Body of pancreas (tissue), 4 donors: ENCODE measurements at regions not wholly inside any gene's neighbourhood (a gene's known extent, or its start where the extent isn't known, plus 50 kb on each side); places are given as distances from the start of the nearest gene placed in this dataset.

Experiments used
- POLR2A ChIP-seq, 3 donors: fragments of 450-650 bp; IDR thresholded peaks; one replicate each; pipeline ENCODE4 v1.6.1; 2016; ENCODE audit warnings: antibody characterized with exemption in 3 of 3, mild to moderate bottlenecking in 2 of 3
- TF ChIP-seq, protein P1 (sequence below), 7 experiments: fragments of 450-650 bp in 4 of 7; fragments of 200-600 bp in 3 of 7; sonication (generic) in 3 of 7; IDR thresholded peaks; one replicate each; pipeline ENCODE4 v1.5.1; 2016 to 2019; ENCODE audit warnings: antibody characterized with exemption in 7 of 7

DNA sequence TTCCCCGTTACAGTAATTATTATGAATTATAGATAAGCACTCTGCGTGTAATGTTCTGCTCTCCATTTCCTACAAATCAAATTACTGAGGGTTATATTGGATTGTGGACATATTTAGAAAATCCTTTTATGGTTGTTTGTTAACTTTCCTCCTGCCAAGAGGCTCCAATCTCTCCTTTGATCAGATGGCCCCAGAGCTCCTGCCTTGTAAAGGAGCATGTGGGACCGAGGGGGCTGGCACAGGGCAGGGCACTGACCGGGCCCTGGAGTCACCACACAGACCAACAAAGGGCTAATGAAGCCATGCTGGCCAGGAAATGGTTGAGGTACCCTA, 415.9 kb downstream of the EFNA5 start:
- TF ChIP-seq, protein P1, sequence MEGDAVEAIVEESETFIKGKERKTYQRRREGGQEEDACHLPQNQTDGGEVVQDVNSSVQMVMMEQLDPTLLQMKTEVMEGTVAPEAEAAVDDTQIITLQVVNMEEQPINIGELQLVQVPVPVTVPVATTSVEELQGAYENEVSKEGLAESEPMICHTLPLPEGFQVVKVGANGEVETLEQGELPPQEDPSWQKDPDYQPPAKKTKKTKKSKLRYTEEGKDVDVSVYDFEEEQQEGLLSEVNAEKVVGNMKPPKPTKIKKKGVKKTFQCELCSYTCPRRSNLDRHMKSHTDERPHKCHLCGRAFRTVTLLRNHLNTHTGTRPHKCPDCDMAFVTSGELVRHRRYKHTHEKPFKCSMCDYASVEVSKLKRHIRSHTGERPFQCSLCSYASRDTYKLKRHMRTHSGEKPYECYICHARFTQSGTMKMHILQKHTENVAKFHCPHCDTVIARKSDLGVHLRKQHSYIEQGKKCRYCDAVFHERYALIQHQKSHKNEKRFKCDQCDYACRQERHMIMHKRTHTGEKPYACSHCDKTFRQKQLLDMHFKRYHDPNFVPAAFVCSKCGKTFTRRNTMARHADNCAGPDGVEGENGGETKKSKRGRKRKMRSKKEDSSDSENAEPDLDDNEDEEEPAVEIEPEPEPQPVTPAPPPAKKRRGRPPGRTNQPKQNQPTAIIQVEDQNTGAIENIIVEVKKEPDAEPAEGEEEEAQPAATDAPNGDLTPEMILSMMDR (IDR thresholded peaks at IDR 0.05) = no peak
- TF ChIP-seq POLR2A (IDR thresholded peaks at IDR 0.05) = no peak
